Panc1 (cell line): ENCODE measurements at regions not wholly inside any gene's neighbourhood (a gene's known extent, or its start where the extent isn't known, plus 50 kb on each side); places are given as distances from the start of the nearest gene placed in this dataset.

Source experiments
- POLR2AphosphoS5 ChIP-seq: IDR thresholded peaks from 2 replicates; pipeline ENCODE4 v1.6.1; 2012; ENCODE audit warnings: mild to moderate bottlenecking, low read depth, low read length, moderate library complexity
- SIN3A ChIP-seq: IDR thresholded peaks from 2 replicates; pipeline ENCODE4 v1.6.1; 2012; ENCODE audit warnings: low read depth, mild to moderate bottlenecking, low read length, moderate library complexity, borderline replicate concordance; ENCODE audit not compliant: insufficient read depth
- TF ChIP-seq, protein P1 (sequence below): fragments of 450-650 bp; IDR thresholded peaks from 2 replicates; pipeline ENCODE4 v1.5.1; 2017; ENCODE audit warnings: mild to moderate bottlenecking

- no peak for TF ChIP-seq SIN3A
- TF ChIP-seq, protein P1, sequence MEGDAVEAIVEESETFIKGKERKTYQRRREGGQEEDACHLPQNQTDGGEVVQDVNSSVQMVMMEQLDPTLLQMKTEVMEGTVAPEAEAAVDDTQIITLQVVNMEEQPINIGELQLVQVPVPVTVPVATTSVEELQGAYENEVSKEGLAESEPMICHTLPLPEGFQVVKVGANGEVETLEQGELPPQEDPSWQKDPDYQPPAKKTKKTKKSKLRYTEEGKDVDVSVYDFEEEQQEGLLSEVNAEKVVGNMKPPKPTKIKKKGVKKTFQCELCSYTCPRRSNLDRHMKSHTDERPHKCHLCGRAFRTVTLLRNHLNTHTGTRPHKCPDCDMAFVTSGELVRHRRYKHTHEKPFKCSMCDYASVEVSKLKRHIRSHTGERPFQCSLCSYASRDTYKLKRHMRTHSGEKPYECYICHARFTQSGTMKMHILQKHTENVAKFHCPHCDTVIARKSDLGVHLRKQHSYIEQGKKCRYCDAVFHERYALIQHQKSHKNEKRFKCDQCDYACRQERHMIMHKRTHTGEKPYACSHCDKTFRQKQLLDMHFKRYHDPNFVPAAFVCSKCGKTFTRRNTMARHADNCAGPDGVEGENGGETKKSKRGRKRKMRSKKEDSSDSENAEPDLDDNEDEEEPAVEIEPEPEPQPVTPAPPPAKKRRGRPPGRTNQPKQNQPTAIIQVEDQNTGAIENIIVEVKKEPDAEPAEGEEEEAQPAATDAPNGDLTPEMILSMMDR = no peak
- TF ChIP-seq POLR2AphosphoS5 = no peak
These were observed 157.4 kb upstream of the ARID2 start for GRCh38 chr12:45572114-45572513.
